SKM-1 treated with dmso at 0.1 percent for 144 hours (cell line): ENCODE measurements at regions not wholly inside any gene's neighbourhood (a gene's known extent, or its start where the extent isn't known, plus 50 kb on each side); places are given as distances from the start of the nearest gene placed in this dataset.
"Not testable (repeated sequence)": the region's sequence is repeated elsewhere in the genome, so short reads cannot be mapped to it uniquely, and the experiment has no call there.

ENCODE experiments used
- DNase-seq: peaks from one replicate; lab custom pipeline; 2025; ENCODE audit not compliant: unreplicated experiment; lab: John Stamatoyannopoulos, UW

GRCh38 chr1:83410746-83411413, 588.1 kb downstream of the TTLL7 start:
- DNase-seq: not testable (repeated sequence)

- not testable (repeated sequence) for DNase-seq
These were observed 592.1 kb downstream of the TTLL7 start for GRCh38 chr1:83406693-83407371.

DNA sequence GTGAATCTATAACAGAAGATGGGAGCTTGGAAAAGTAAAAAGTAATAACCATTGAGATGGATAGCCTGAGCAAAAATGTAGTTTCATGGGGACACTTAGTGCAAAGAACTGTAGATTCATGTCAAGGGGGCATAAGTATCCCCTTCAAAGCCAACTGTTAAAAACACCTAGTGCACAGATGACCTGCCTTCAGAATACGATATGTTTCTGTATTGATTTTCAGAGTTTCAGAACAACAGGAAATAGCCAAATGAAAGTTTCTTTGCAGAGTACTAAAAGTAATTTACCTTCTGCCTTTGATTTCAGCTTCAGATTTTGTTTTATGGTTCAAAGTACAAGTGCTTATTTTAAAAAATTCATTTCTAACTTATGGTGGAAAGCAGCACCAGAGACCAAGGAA, 593.1 kb downstream of the TTLL7 start:
- DNase-seq: not testable (repeated sequence)

DNA sequence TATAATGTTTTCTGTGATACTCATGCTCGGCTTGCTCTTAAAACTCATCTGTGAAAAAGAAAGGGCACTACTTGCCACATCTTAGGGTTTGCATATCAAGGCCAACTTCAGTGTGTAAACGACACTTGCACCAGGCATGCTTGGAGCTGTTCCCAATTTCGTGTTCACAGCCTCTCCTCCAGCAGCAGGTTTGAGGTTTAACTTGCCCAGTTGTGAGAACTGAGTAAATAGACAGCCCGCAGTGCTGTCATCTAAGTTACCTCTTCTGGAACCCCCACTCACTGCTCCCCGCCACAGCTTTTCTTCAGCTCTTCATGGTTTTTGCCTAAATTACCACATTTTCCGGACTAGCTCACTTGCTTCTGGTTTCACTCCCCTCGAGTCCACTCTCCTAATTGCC, 595.4 kb downstream of the TTLL7 start:
- DNase-seq: not testable (repeated sequence)

DNA sequence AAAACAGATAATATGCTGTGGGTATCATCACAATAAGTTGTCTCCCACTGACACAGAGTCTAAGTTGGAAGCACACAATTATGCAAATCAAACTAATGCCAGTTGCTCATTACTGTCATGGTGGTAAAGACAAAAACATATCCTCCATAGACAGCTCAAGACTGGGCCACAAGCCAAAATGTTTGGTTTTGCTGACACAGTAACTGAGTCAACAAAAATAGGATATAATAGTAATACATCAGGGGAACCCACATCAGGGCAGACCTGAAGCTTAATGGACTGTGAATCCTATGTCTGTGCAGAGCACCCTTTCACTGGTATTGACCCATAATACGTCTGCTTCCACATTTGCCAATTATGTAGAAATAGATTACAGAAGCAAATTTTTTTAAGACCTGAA, 597.8 kb downstream of the TTLL7 start:
- DNase-seq: not testable (repeated sequence)

DNA sequence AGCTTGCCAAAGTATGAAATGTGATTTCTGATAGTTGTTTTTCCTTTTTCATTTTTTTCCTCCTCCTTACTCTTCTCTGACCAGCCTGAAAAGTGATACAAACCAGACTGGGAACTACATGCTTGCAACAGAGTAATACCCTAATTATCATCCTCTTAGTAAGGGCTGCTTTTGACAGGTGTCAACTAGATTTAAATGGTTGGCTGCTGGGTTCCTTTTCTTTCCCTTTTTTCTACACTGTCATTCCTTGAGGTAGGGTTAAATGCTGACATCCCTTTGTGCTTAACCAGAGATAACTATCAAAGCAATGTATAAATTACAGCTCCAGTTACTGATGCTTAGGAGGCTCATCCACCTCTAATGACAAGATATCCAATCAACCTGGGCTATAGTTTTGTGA, 598.8 kb downstream of the TTLL7 start:
- DNase-seq: not testable (repeated sequence)

- not testable (repeated sequence) for DNase-seq
These were observed 600.8 kb downstream of the TTLL7 start for GRCh38 chr1:83398125-83398524.

DNA sequence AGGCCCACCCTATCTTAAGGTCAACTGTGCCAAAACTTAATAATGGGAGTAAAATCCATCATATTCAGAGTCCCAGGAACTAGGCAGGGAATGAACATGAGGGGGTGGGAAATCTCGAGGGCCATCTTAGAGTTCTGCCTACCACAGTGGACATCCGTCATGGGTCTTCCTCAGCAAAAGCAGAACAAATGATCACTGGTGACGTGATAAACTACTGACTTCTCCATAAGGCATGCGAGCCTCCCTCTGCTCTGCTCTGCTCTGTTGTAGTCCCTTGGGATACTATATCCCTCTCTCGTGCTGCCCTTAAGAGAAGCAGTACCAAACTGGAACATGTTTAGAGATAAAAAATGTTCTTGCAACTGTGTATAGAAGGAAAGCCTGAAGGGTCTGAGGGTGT, 603.8 kb downstream of the TTLL7 start:
- not testable (repeated sequence) for DNase-seq

DNA sequence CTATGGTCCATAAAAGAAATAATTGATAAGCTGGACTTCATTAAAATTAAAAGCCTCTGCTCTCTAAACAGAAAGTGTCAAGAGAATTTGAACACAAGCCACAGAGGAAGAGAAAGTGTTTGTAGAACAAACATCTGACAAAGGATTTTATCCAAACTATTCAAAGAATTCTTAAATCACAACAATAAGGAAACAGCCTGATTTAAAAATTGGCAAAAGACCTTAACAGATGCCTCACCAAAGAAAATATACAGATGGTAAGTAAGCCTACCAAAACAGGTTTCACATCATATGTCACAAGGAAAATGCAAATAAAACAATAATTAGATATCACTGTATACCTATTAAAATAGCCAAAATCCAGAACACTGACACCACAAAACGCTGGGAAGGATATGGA, 612.0 kb downstream of the TTLL7 start:
- DNase-seq: not testable (repeated sequence)

DNA sequence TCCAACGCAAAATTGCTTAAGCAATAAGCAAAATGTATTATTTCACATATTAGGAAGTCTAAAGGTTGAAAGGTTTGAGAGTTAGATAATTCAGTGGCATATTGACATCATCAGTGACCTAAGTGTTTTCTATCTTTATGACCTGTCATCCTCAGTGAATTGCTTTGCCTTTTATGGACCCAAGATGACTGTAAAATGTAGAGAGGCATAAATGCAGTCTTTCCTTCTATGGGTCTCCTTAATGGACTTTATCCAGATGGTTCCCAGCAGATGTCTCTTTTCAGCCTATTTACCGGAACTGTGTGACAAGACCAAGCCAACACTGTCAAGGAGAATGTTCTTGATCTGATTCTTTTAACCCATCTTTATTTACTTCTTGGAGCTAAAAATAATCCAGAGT, 615.8 kb downstream of the TTLL7 start:
- DNase-seq: not testable (repeated sequence)

GRCh38 chr1:83373018-83373417, 625.9 kb downstream of the TTLL7 start:
- DNase-seq: not testable (repeated sequence)

DNA sequence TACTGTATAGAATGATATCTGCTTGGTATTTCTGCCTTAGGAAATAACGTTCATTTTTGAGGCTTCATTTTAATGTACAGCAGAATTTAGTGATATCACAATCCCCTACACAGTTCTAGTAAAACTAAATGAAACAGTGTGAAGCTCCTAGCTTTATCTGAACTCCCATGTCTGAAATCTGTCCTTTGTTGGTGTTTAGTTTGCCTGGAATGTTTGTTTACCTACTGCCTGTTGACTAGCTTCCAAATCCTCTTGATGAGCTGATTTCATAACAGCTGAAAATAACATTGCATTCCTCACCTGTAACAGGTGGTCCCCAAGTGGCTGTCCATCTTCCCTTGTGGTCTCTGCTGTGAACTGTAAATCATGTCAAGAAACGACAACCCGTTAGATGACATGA, 629.1 kb downstream of the TTLL7 start:
- DNase-seq: not testable (repeated sequence)

- DNase-seq: not testable (repeated sequence)
These were observed 633.6 kb downstream of the TTLL7 start for GRCh38 chr1:83365320-83365719.

GRCh38 chr1:83345375-83345774, 653.6 kb downstream of the TTLL7 start:
- not testable (repeated sequence) for DNase-seq

GRCh38 chr1:83343767-83344166, 655.2 kb downstream of the TTLL7 start:
- not testable (repeated sequence) for DNase-seq

DNA sequence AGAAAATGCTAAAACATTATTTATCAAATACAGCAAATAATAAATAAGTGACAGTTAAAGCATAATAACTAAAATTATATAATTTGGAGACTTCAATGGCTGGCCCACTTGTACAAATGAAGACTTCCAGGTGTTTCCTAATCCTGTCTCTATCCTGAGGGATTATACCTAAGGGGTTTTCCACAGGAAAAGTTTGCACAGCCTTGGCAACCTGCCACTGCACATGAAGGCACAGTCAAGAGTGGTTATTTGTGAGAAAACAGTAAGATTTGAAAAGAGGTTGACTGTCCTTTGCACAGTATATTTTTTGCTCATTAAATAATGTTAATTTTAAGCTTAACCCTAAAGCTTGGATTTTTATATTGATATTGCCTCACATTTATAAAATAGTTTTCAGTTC, 655.9 kb downstream of the TTLL7 start:
- DNase-seq: not testable (repeated sequence)

GRCh38 chr1:83332308-83332707, 666.6 kb downstream of the TTLL7 start:
- not testable (repeated sequence) for DNase-seq

GRCh38 chr1:83318366-83318765, 680.6 kb downstream of the TTLL7 start:
- DNase-seq: no peak

DNA sequence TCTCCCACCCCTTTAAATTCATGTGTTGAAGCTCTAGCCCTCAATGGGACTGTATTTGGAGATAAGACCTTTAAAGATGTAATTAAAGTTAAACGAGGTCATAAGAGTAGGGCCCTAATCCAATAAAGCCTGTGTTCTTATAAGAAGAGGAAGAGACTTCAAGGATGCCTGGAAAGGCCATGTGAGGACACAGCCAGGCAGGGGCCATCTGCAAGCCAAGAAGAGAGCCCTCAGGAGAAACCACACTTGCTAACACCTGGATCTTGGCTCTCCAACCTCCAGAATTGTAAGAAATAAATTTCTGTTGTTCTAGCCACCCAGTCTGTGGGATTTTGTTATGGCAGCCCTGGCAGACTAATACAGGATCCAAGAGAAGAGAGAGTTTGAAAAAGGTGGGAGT, 683.5 kb downstream of the TTLL7 start:
- not testable (repeated sequence) for DNase-seq

DNA sequence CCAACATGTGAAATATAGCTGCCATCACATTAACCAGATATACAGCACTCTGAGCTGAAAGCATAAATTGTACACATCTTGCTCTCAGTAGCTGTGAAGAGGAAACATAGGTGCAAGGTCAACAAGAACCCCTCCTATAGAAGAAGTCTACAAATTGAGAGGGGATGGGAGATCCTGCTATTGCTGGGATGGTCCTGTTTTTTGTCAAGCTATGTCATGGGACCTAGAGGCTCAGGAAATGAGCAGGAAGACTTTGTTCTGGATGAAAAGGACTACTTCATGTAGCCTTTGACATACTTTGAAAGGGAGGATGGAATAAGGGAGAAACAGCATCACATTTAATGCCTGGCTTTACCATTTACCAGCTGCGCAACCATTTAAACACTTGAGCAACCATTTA, 688.8 kb downstream of the TTLL7 start:
- not testable (repeated sequence) for DNase-seq

- DNase-seq: not testable (repeated sequence)
These were observed 689.9 kb downstream of the TTLL7 start for GRCh38 chr1:83309035-83309434.

DNA sequence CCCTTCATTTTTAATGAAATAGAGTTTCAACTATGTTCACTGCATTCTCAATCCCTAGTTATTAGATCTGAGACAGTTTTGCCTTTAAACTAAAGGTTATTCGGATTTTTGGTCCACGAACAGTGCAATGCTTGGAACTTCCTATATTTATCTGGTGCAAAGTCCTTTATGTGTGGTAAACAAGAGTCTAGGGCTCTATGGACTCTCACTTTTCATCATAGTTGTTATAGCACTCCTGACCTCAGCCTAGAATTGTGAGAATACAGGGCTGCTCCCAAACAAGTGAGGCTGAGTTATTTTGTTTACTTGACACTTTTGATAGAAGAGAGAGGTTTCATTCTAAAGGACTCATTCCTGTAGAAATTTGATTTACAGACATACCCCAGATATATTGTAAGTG, 692.1 kb downstream of the TTLL7 start:
- DNase-seq: not testable (repeated sequence)
